ENCODE measurements at regions not wholly inside any gene's neighbourhood (a gene's known extent, or its start where the extent isn't known, plus 50 kb on each side); places are given as distances from the start of the nearest gene placed in this dataset.

GRCh38 chr18:56021809-56022195, 433.8 kb upstream of the TCF4 start:
- TF ChIP-seq FOXP2 (optimal IDR thresholded peaks at IDR 0.05; ENCODE audit: borderline replicate concordance, extremely low read depth, extremely low read length, insufficient read depth): no peak
- TF ChIP-seq TAF1 (IDR thresholded peaks at IDR 0.05; ENCODE audit: borderline replicate concordance, insufficient read depth, low read length): no peak
- TF ChIP-seq REST (IDR thresholded peaks at IDR 0.05; ENCODE audit: insufficient read depth in 1 of 2, low read depth in 2 of 2, low read length in 2 of 2): no peak
- no peak for TF ChIP-seq SIN3A (IDR thresholded peaks at IDR 0.05; ENCODE audit: borderline replicate concordance, insufficient read depth, low read length)
- TF ChIP-seq POLR2AphosphoS5 (IDR thresholded peaks at IDR 0.05; ENCODE audit: low read depth, low read length): no peak

DNA sequence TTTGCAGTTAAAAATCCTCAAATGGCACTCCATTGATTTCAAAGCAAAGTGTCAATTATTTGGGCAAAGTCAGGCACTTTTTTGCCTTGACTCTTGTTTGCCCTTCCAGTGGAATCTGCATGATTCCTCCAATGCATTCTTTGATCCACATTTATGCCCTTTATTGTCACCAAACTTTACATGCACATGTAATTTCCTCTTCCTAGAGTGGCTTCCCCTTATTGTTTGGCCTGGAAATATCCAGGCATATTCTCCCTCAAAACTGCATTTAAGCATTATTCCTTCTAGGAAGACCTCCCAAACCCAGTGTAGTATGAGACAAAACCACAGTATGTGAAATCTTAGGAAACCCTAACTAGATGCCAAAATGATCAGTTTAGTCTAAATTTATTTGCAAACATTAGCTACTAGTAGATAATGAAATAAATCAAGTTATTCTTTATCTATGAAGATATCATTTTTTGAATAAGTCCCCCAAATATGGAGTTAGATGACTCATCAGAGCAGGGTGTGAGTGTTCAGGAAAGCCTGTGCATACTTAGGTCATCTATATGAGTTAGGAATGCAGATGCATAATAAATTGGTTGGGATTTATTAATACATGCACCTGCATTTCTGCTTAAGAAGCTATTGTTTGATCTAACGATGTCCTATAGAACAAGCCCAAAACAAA, 433.3 kb upstream of the TCF4 start:
- TF ChIP-seq REST (IDR thresholded peaks at IDR 0.05; ENCODE audit: insufficient read depth in 1 of 2, low read depth in 2 of 2, low read length in 2 of 2) (no peak), FOXP2 (optimal IDR thresholded peaks at IDR 0.05; ENCODE audit: borderline replicate concordance, extremely low read depth, extremely low read length, insufficient read depth) (no peak), SIN3A (IDR thresholded peaks at IDR 0.05; ENCODE audit: borderline replicate concordance, insufficient read depth, low read length) (no peak), POLR2AphosphoS5 (IDR thresholded peaks at IDR 0.05; ENCODE audit: low read depth, low read length) (no peak), TAF1 (IDR thresholded peaks at IDR 0.05; ENCODE audit: borderline replicate concordance, insufficient read depth, low read length) (no peak)

- TF ChIP-seq POLR2AphosphoS5 (IDR thresholded peaks at IDR 0.05; ENCODE audit: low read depth, low read length): no peak
- no peak for TF ChIP-seq REST (IDR thresholded peaks at IDR 0.05; ENCODE audit: insufficient read depth in 1 of 2, low read depth in 2 of 2, low read length in 2 of 2)
- no peak for TF ChIP-seq TAF1 (IDR thresholded peaks at IDR 0.05; ENCODE audit: borderline replicate concordance, insufficient read depth, low read length)
- no peak for TF ChIP-seq SIN3A (IDR thresholded peaks at IDR 0.05; ENCODE audit: borderline replicate concordance, insufficient read depth, low read length)
- no peak for TF ChIP-seq FOXP2 (optimal IDR thresholded peaks at IDR 0.05; ENCODE audit: borderline replicate concordance, extremely low read depth, extremely low read length, insufficient read depth)
These were observed 431.9 kb upstream of the TCF4 start for GRCh38 chr18:56019908-56020307.

DNA sequence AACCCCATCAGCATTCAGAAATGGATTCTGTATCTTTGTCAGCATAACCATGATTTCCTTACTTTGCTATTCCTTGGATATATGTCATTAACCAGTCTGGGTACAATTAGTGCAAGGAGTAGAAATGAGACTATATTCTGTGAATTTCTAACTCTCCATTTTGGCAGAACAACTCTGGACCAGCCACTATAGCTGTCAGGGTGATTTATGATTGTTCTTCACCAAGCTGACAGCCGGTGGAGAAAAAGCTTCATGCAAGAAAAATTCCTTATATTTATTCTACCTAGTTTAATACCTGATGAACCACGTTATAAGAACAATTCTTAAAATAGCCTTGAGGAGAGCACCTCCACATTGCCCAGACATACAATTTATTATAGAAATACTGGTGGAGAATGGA, 431.2 kb upstream of the TCF4 start:
- TF ChIP-seq FOXP2 (optimal IDR thresholded peaks at IDR 0.05; ENCODE audit: borderline replicate concordance, extremely low read depth, extremely low read length, insufficient read depth) (no peak), SIN3A (IDR thresholded peaks at IDR 0.05; ENCODE audit: borderline replicate concordance, insufficient read depth, low read length) (no peak), REST (IDR thresholded peaks at IDR 0.05; ENCODE audit: insufficient read depth in 1 of 2, low read depth in 2 of 2, low read length in 2 of 2) (no peak), POLR2AphosphoS5 (IDR thresholded peaks at IDR 0.05; ENCODE audit: low read depth, low read length) (no peak), TAF1 (IDR thresholded peaks at IDR 0.05; ENCODE audit: borderline replicate concordance, insufficient read depth, low read length) (no peak)

Measured in PFSK-1 (cell line).